HS-5 (cell line): ENCODE measurements at regions not wholly inside any gene's neighbourhood (a gene's known extent, or its start where the extent isn't known, plus 50 kb on each side); places are given as distances from the start of the nearest gene placed in this dataset.

Experiments
- DNase-seq: peaks from one replicate; pipeline ENCODE4 v3.0.0-alpha.2; 2012; ENCODE audit warnings: low read depth

- no peak for DNase-seq
These were observed 54.0 kb upstream of the ADRA1D start for GRCh38 chr20:4303136-4303535.

GRCh38 chr20:4300921-4301320 lies 51.8 kb upstream of the ADRA1D start:
- no peak for DNase-seq

- DNase-seq, result no peak
These were observed 51.3 kb upstream of the ADRA1D start for GRCh38 chr20:4300401-4300800.

GRCh38 chr20:4299773-4300172 lies 50.7 kb upstream of the ADRA1D start:
- no peak for DNase-seq

GRCh38 chr20:4299216-4299615 lies 50.1 kb upstream of the ADRA1D start:
- no peak for DNase-seq
